GM21381 (cell line): ENCODE measurements at regions not wholly inside any gene's neighbourhood (a gene's known extent, or its start where the extent isn't known, plus 50 kb on each side); places are given as distances from the start of the nearest gene placed in this dataset.

Source experiments
- ATAC-seq: cut with Tn5 transposase; IDR thresholded peaks from one replicate; pipeline ENCODE4 v1.9.1; 2021; ENCODE audit warnings: mild to moderate bottlenecking, moderate library complexity; ENCODE audit not compliant: unreplicated experiment

GRCh38 chr18:60754413-60755009 lies 381.9 kb upstream of the MC4R start:
- ATAC-seq = no peak

GRCh38 chr18:60755134-60755533 lies 382.6 kb upstream of the MC4R start:
- no peak for ATAC-seq

- no peak for ATAC-seq
Observed at GRCh38 chr18:60775978-60776377, 403.4 kb upstream of the MC4R start.

GRCh38 chr18:60784161-60784560 lies 411.6 kb upstream of the MC4R start:
- no peak for ATAC-seq

- no peak for ATAC-seq
Observed at GRCh38 chr18:60794802-60795201, 422.2 kb upstream of the MC4R start.

- ATAC-seq = no peak
Observed at GRCh38 chr18:60804415-60804814, 431.8 kb upstream of the MC4R start.

- no peak for ATAC-seq
Observed at GRCh38 chr18:60809937-60810336, 437.4 kb upstream of the MC4R start.

- ATAC-seq = no peak
Observed at GRCh38 chr18:60812921-60813320, 440.3 kb upstream of the MC4R start.

GRCh38 chr18:60826346-60826745 lies 453.8 kb upstream of the MC4R start:
- no peak for ATAC-seq

GRCh38 chr18:60831971-60832370 lies 459.4 kb upstream of the MC4R start:
- no peak for ATAC-seq

- ATAC-seq = no peak
Observed at GRCh38 chr18:60838677-60839076, 466.1 kb upstream of the MC4R start.

- no peak for ATAC-seq
Observed at GRCh38 chr18:60846396-60846795, 473.8 kb upstream of the MC4R start.

GRCh38 chr18:60847517-60847916 lies 474.9 kb upstream of the MC4R start:
- ATAC-seq = no peak

GRCh38 chr18:60861575-60861974 lies 471.7 kb upstream of the CDH20 start:
- no peak for ATAC-seq

- ATAC-seq = no peak
Observed at GRCh38 chr18:60862988-60863387, 470.2 kb upstream of the CDH20 start.

- ATAC-seq = no peak
Observed at GRCh38 chr18:60865801-60866200, 467.4 kb upstream of the CDH20 start.

GRCh38 chr18:60870261-60871153 lies 462.7 kb upstream of the CDH20 start:
- ATAC-seq = no peak

- ATAC-seq = no peak
Observed at GRCh38 chr18:60872434-60872833, 460.8 kb upstream of the CDH20 start.

GRCh38 chr18:60873708-60874107 lies 459.5 kb upstream of the CDH20 start:
- no peak for ATAC-seq

- no peak for ATAC-seq
Observed at GRCh38 chr18:60875957-60876507, 457.2 kb upstream of the CDH20 start.

- no peak for ATAC-seq
Observed at GRCh38 chr18:60880184-60880583, 453.0 kb upstream of the CDH20 start.

GRCh38 chr18:60883587-60883986 lies 449.6 kb upstream of the CDH20 start:
- ATAC-seq = no peak
